Left lung (tissue), 4 donors: ENCODE measurements at regions not wholly inside any gene's neighbourhood (a gene's known extent, or its start where the extent isn't known, plus 50 kb on each side); places are given as distances from the start of the nearest gene placed in this dataset.

Experiments used
- ATAC-seq: fragments of 200-7000 bp; cut with Tn5 transposase; one replicate; pipeline ENCODE4 v1.9.1; 2020; ENCODE audit warnings: moderate library complexity
- DNase-seq, 4 donors: peaks; one replicate each; pipeline ENCODE4 v3.0.0-alpha.2; 2013 to 2020
- H3K27ac ChIP-seq, 2 donors: fragments of 200-600 bp; sonication (generic) in 1 of 2; one replicate each; pipeline versions ENCODE4 v1.5.0 to v1.8.0; 2020 to 2021
- H3K27me3 ChIP-seq, 2 donors: fragments of 200-600 bp; sonication (generic) in 1 of 2; one replicate each; pipeline versions ENCODE4 v1.5.0 to v1.8.0; 2020 to 2021
- H3K36me3 ChIP-seq, 2 donors: fragments of 200-600 bp; sonication (generic) in 1 of 2; one replicate each; pipeline versions ENCODE4 v1.5.0 to v1.8.0; 2020 to 2021
- H3K4me1 ChIP-seq, 2 donors: fragments of 200-600 bp; one replicate each; pipeline ENCODE4 v1.8.0; 2021
- H3K4me3 ChIP-seq, 2 donors: fragments of 200-600 bp; sonication (generic) in 1 of 2; one replicate each; pipeline versions ENCODE4 v1.5.0 to v1.8.0; 2020 to 2021; ENCODE audit warnings: mild to moderate bottlenecking in 1 of 2
- H3K9me3 ChIP-seq, 2 donors: fragments of 200-600 bp; sonication (generic) in 1 of 2; one replicate each; pipeline versions ENCODE4 v1.5.0 to v1.8.0; 2020 to 2021
- intact Hi-C, 2 donors: fragments of 100-400 bp; cut with DNase I; formaldehyde crosslinking; loops; one replicate each; pipeline versions ENCODE4 v1.11.2 to v1.14.2; 2022
- TF ChIP-seq, protein P1 (sequence below), 2 donors: fragments of 200-600 bp; sonication (generic) in 1 of 2; IDR thresholded peaks; one replicate each; pipeline versions ENCODE4 v1.5.0 to v1.8.0; 2021; ENCODE audit warnings: antibody characterized with exemption in 2 of 2
- donor health status: DM: no; HTN: yes; CAD: no.
- donor health status: DM: no; HTN: no; CAD: no.

DNA sequence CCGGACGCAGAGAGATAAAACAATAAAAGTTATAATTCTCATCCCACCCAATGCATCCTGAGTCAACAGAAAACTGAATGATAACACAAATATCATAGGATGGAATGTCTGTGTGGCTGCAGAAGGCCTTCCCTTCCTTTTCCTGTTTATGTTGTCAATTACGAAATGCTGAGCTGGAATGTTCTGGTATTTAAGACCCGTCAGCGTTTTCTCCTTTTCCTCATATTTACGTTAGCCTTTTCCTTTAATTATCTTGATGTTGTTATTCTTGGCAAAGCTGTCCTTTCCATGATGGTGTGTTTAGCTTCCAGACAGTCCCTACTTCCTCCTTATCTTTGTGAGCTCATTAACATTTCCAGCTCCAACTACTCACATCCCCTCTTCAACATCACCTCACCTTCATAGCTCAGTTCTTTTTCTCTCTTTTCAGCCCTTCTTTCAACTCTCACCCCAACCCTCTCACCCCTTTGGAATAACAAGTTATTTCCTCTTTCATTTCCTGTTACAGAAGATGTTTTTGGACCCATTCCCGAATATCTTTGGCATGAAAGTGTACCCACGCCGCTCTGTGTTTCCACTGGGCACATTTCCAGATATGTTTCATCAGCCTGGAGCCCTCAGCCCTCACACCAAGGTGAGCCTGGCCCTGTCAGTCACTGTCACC lies 221.6 kb downstream of the NR2F1-AS1 start:
- Histone ChIP-seq H3K4me1 (peaks cover 0 to 10% of the 10 kb centered on the region in 2 donors), H3K4me3 (no peak overlapping the region), H3K27me3 (no peaks in the 10 kb centered on the region), H3K27ac (peak overlapping the region in 1 of 2 donors; percentile 38), H3K9me3 (no peaks in the 10 kb centered on the region), H3K36me3 (no peaks in the 10 kb centered on the region)
- intact Hi-C loops, result no loop called here
- TF ChIP-seq, protein P1, sequence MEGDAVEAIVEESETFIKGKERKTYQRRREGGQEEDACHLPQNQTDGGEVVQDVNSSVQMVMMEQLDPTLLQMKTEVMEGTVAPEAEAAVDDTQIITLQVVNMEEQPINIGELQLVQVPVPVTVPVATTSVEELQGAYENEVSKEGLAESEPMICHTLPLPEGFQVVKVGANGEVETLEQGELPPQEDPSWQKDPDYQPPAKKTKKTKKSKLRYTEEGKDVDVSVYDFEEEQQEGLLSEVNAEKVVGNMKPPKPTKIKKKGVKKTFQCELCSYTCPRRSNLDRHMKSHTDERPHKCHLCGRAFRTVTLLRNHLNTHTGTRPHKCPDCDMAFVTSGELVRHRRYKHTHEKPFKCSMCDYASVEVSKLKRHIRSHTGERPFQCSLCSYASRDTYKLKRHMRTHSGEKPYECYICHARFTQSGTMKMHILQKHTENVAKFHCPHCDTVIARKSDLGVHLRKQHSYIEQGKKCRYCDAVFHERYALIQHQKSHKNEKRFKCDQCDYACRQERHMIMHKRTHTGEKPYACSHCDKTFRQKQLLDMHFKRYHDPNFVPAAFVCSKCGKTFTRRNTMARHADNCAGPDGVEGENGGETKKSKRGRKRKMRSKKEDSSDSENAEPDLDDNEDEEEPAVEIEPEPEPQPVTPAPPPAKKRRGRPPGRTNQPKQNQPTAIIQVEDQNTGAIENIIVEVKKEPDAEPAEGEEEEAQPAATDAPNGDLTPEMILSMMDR (IDR thresholded peaks at IDR 0.05), result no peak
- DNase-seq (peak in 3 of 4 donors; percentile 19 to 86 (median 65)), ATAC-seq (peak; percentile 31)

DNA sequence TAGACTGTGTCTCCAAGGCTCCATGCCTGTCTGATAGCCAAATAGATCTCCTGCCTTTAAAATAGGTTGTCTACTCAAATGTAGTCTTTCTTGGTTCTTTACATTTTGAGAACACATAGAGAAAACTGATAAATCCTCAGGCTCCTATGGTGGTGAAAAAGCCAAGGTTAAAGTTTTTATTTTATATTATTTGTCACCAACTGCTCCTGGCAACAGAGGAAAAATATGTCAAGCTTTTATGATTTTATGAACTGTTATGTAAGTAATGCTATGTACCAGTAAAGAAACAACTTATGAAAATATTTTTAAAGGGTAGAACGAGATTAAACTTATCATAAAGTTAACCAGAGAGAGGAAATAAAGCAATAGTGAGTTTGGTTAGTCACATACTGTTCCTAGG lies 222.8 kb downstream of the NR2F1-AS1 start:
- ATAC-seq, result no peak
- Histone ChIP-seq H3K27me3 (no peaks in the 10 kb centered on the region), H3K27ac (no peak overlapping the region), H3K4me3 (no peak overlapping the region), H3K36me3 (no peaks in the 10 kb centered on the region), H3K9me3 (no peaks in the 10 kb centered on the region), H3K4me1 (peaks cover 0 to 10% of the 10 kb centered on the region in 2 donors)
- intact Hi-C loops, result no loop called here
- no peak for DNase-seq
- TF ChIP-seq, protein P1 (IDR thresholded peaks at IDR 0.05), result no peak

DNA sequence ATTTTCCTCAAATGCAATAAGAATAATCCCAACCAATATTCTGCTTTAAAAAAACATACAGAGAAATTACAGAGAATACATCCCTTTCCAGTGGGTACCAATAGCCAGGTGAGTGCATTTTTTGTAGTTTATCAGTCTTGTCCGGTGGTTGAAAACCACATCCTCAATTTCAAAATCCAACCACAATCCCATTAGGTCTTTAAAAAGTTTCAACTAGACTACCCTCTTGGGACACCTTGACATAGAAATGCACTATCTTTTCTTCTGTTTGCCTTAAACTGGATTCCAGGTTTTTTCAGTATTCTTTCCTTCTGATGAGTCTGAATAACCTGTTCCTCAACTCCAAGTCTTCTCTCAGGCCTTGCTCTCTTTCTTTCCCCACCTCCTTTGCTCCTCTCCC lies 223.3 kb downstream of the NR2F1-AS1 start:
- H3K4me1 ChIP-seq, result peaks cover 0 to 10% of the 10 kb centered on the region in 2 donors
- TF ChIP-seq, protein P1 (IDR thresholded peaks at IDR 0.05), result no peak
- ATAC-seq, result no peak
- intact Hi-C loops, result no loop called here
- H3K36me3 ChIP-seq, result no peaks in the 10 kb centered on the region
- no peak for DNase-seq
- no peaks in the 10 kb centered on the region for H3K9me3 ChIP-seq
- H3K27ac ChIP-seq, result no peak overlapping the region
- H3K27me3 ChIP-seq, result no peaks in the 10 kb centered on the region
- H3K4me3 ChIP-seq, result no peak overlapping the region

DNA sequence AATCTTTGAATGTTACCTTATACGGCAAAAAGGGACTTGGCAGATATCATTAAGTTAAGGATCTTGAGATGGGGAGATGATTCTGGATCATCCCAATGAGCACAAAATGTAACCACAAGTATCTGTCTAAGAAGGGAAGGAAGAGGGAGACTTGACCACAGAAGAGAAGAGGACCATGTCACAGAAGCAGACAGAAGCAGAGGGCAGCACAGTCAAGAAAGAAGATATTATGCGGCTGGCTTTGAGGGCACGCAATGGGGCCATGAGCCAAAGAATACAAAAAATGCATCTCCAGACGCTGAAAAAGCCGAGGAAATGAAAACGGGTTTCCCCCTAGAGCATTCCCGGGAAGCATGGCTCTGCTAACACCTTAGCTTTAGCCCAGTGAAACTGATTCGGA lies 225.3 kb downstream of the NR2F1-AS1 start:
- Histone ChIP-seq H3K4me3 (no peak overlapping the region), H3K36me3 (no peaks in the 10 kb centered on the region), H3K27me3 (no peaks in the 10 kb centered on the region), H3K4me1 (peaks cover 0 to 10% of the 10 kb centered on the region in 2 donors), H3K27ac (no peak overlapping the region), H3K9me3 (peaks cover 0 to 1% of the 10 kb centered on the region in 2 donors)
- intact Hi-C loops, result no loop called here
- ATAC-seq (no peak), DNase-seq (no peak)
- TF ChIP-seq, protein P1 (IDR thresholded peaks at IDR 0.05), result no peak

DNA sequence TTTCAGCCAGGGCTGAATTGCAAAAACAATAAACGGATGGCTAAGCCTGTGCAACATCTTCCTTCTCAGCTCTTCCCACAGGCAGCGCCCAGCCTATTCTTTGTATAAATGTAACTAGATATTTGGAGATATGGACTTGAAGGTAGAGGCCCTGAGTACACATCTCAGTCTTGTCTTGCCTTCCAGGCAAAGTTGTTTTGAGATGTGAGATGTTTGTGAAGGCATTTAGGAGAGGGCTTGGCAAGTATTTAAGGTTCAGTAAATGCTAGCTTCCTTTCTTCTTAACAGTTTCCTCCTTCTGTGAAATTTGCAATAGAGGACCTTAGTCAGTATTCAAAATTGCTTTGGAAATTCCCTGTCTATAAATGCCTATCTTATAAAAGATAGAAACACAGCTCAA lies 228.8 kb downstream of the NR2F1-AS1 start:
- H3K27me3 ChIP-seq, result no peaks in the 10 kb centered on the region
- DNase-seq (no peak), ATAC-seq (no peak)
- H3K4me3 ChIP-seq, result no peak overlapping the region
- TF ChIP-seq, protein P1 (IDR thresholded peaks at IDR 0.05), result no peak
- no peaks in the 10 kb centered on the region for H3K36me3 ChIP-seq
- no peak overlapping the region for H3K27ac ChIP-seq
- intact Hi-C loops, result no loop called here
- no peaks in the 10 kb centered on the region for H3K4me1 ChIP-seq
- H3K9me3 ChIP-seq, result peaks cover 0 to 1% of the 10 kb centered on the region in 2 donors
